Osteoblast (primary cell): ENCODE measurements at regions not wholly inside any gene's neighbourhood (a gene's known extent, or its start where the extent isn't known, plus 50 kb on each side); places are given as distances from the start of the nearest gene placed in this dataset.

ENCODE experiments used
- DNase-seq: peaks from one replicate; pipeline ENCODE4 v3.0.0; 2011; ENCODE audit warnings: low spot score, mixed read lengths; ENCODE audit not compliant: insufficient read length; ENCODE audit errors: missing footprints
- H2AFZ ChIP-seq: 2 replicates; pipeline ENCODE4 v1.6.0; 2011; ENCODE audit warnings: mild to moderate bottlenecking, low read length
- H3K27ac ChIP-seq: 2 replicates; pipeline ENCODE4 v1.5.1; 2011; ENCODE audit warnings: mild to moderate bottlenecking, low read depth, low read length, moderate library complexity
- H3K27me3 ChIP-seq: 2 replicates; pipeline ENCODE4 v1.6.0; 2012; ENCODE audit warnings: mild to moderate bottlenecking, control low read depth, inconsistent platforms, low read length, moderate library complexity; ENCODE audit not compliant: insufficient read depth
- H3K36me3 ChIP-seq: 2 replicates; pipeline ENCODE4 v1.5.1; 2011; ENCODE audit warnings: mild to moderate bottlenecking, low read length, control low read depth, moderate library complexity; ENCODE audit not compliant: insufficient read depth
- H3K4me1 ChIP-seq: 2 replicates; pipeline ENCODE4 v1.5.1; 2011; ENCODE audit warnings: mild to moderate bottlenecking, low read length, control low read depth, moderate library complexity; ENCODE audit not compliant: insufficient read depth
- H3K4me2 ChIP-seq: 2 replicates; pipeline ENCODE4 v1.6.0; 2011; ENCODE audit warnings: mild to moderate bottlenecking, low read length; ENCODE audit not compliant: insufficient read depth
- H3K4me3 ChIP-seq: fragments of 200-600 bp; sonication (generic); 3 replicates; pipeline ENCODE4 v1.5.1; 2012; ENCODE audit warnings: mild to moderate bottlenecking, low read length, inconsistent platforms; ENCODE audit not compliant: insufficient read depth
- H3K79me2 ChIP-seq: 2 replicates; pipeline ENCODE4 v1.6.0; 2012; ENCODE audit warnings: mild to moderate bottlenecking, low read length, control low read depth, inconsistent platforms; ENCODE audit not compliant: insufficient read depth
- H3K9me3 ChIP-seq: 2 replicates; pipeline ENCODE4 v1.5.1; 2011; ENCODE audit warnings: low read depth, low read length, control low read depth
- H4K20me1 ChIP-seq: 2 replicates; pipeline ENCODE4 v1.6.0; 2012; ENCODE audit warnings: mild to moderate bottlenecking, low read length, control low read depth; ENCODE audit not compliant: insufficient read depth
- CTCF ChIP-seq: IDR thresholded peaks from 2 replicates; pipeline ENCODE4 v1.5.1; 2011; ENCODE audit warnings: mild to moderate bottlenecking, low read depth, low read length, moderate library complexity; ENCODE audit errors: extremely low read depth

GRCh38 chr2:126253669-126254068 lies 402.3 kb upstream of the GYPC start:
- DNase-seq = no peak
- Histone ChIP-seq H3K4me3 (no peak overlapping the region), H3K27me3 (no peaks in the 10 kb centered on the region), H3K79me2 (no peaks in the 10 kb centered on the region), H3K36me3 (no peaks in the 10 kb centered on the region), H2AFZ (no peak overlapping the region), H3K4me2 (no peak overlapping the region), H3K9me3 (peaks cover 3% of the 10 kb centered on the region), H3K27ac (no peak overlapping the region), H3K4me1 (no peaks in the 10 kb centered on the region), H4K20me1 (no peaks in the 10 kb centered on the region)
- no peak for TF ChIP-seq CTCF

GRCh38 chr2:126264625-126265024 lies 391.3 kb upstream of the GYPC start:
- Histone ChIP-seq H4K20me1 (no peaks in the 10 kb centered on the region), H3K4me3 (no peak overlapping the region), H3K27ac (no peak overlapping the region), H3K9me3 (no peaks in the 10 kb centered on the region), H3K79me2 (no peaks in the 10 kb centered on the region), H3K4me1 (no peaks in the 10 kb centered on the region), H3K36me3 (no peaks in the 10 kb centered on the region), H3K27me3 (no peaks in the 10 kb centered on the region), H3K4me2 (no peak overlapping the region), H2AFZ (no peak overlapping the region)
- DNase-seq = no peak
- no peak for TF ChIP-seq CTCF

- H3K79me2 ChIP-seq = no peaks in the 10 kb centered on the region
- no peak overlapping the region for H2AFZ ChIP-seq
- no peak overlapping the region for H3K4me2 ChIP-seq
- H3K27ac ChIP-seq = no peak overlapping the region
- H3K4me3 ChIP-seq = no peak overlapping the region
- no peaks in the 10 kb centered on the region for H3K27me3 ChIP-seq
- H3K4me1 ChIP-seq = no peaks in the 10 kb centered on the region
- DNase-seq = no peak
- TF ChIP-seq CTCF = no peak
- no peaks in the 10 kb centered on the region for H4K20me1 ChIP-seq
- peaks cover 2% of the 10 kb centered on the region for H3K9me3 ChIP-seq
- H3K36me3 ChIP-seq = no peaks in the 10 kb centered on the region
Observed at GRCh38 chr2:126269911-126270310, 386.0 kb upstream of the GYPC start.

GRCh38 chr2:126270587-126270986 lies 385.4 kb upstream of the GYPC start:
- Histone ChIP-seq H3K27me3 (no peaks in the 10 kb centered on the region), H4K20me1 (no peaks in the 10 kb centered on the region), H3K9me3 (peaks cover 2% of the 10 kb centered on the region), H3K79me2 (no peaks in the 10 kb centered on the region), H2AFZ (no peak overlapping the region), H3K27ac (no peak overlapping the region), H3K4me3 (no peak overlapping the region), H3K4me1 (no peaks in the 10 kb centered on the region), H3K36me3 (no peaks in the 10 kb centered on the region), H3K4me2 (no peak overlapping the region)
- TF ChIP-seq CTCF = no peak
- DNase-seq = no peak
